GM12878 (cell line): ENCODE measurements at regions not wholly inside any gene's neighbourhood (a gene's known extent, or its start where the extent isn't known, plus 50 kb on each side); places are given as distances from the start of the nearest gene placed in this dataset.

Source experiments
- ATAC-seq: fragments of 200-7000 bp; cut with Tn5 transposase; 3 replicates; pipeline ENCODE4 v1.9.1; 2020; ENCODE audit warnings: mild to moderate bottlenecking, moderate library complexity
- BruUV-seq: library from RNA; stranded (reverse); fragments of 400-500 nt; replicated peaks from 2 replicates; lab custom pipeline; 2021; lab: Mats Ljungman, UMichigan
- CTCF ChIA-PET: fragments of 300-600 bp; sonication (Branson Sonifier 250); formaldehyde crosslinking; extraction: SDS; loops from one replicate; lab custom pipeline; 2021; ENCODE audit warnings: inconsistent platforms; lab: Yijun Ruan, JAX
- POLR2A ChIA-PET: fragments of 350-600 bp; formaldehyde crosslinking; extraction: SDS; loops from one replicate; lab custom pipeline; 2021; ENCODE audit warnings: inconsistent platforms; lab: Charles Lee
- RAD21 ChIA-PET: fragments of 300-600 bp; sonication (Branson Sonifier 250); formaldehyde crosslinking; loops from one replicate; lab custom pipeline; 2023; ENCODE audit warnings: antibody characterized with exemption; ENCODE audit not compliant: unreplicated experiment; lab: Charles Lee
- SMC1A ChIA-PET: fragments of 300-600 bp; sonication (Branson Sonifier 250); formaldehyde crosslinking; loops from one replicate; lab custom pipeline; 2023; ENCODE audit not compliant: unreplicated experiment, uncharacterized antibody; lab: Charles Lee
- DNase-seq: peaks from one replicate; pipeline ENCODE4 v3.0.0-alpha.2; 2011; ENCODE audit warnings: low read depth, low spot score
- FAIRE-seq: peaks from 3 replicates; lab custom pipeline; 2011; peaks lifted over from hg19 to GRCh38; lab: Jason Lieb, UNC
- H2AFZ ChIP-seq: 2 replicates; pipeline ENCODE4 v1.6.0; 2011; ENCODE audit warnings: low read depth, low read length, control low read depth; ENCODE audit not compliant: control insufficient read depth
- H3K27ac ChIP-seq: 2 replicates; pipeline ENCODE4 v1.5.1; 2011; ENCODE audit warnings: control low read depth; ENCODE audit not compliant: control insufficient read depth, insufficient read depth
- H3K27me3 ChIP-seq, 2 experiments: replicated peaks in 1 of 2; 2 replicates each; pipeline versions ENCODE4 v1.6.0 to v1.6.1; 2011; ENCODE audit warnings: low read length in 1 of 2; ENCODE audit not compliant: control insufficient read depth in 2 of 2, insufficient read depth in 2 of 2
- H3K36me3 ChIP-seq, 2 experiments: 2 replicates each; pipeline ENCODE4 v1.5.1; 2011; ENCODE audit warnings: low read length in 1 of 2; ENCODE audit not compliant: control insufficient read depth in 2 of 2, insufficient read depth in 2 of 2
- H3K4me1 ChIP-seq: 2 replicates; pipeline ENCODE4 v1.6.1; 2011; ENCODE audit warnings: mild to moderate bottlenecking, low read length, moderate library complexity, mixed read lengths; ENCODE audit not compliant: control insufficient read depth, insufficient read depth
- H3K4me2 ChIP-seq: 2 replicates; pipeline ENCODE4 v1.6.0; 2011; ENCODE audit warnings: control low read depth; ENCODE audit not compliant: control insufficient read depth, insufficient read depth
- H3K4me3 ChIP-seq: fragments of 200-600 bp; sonication (generic); 2 replicates; pipeline ENCODE4 v1.5.1; 2016
- H3K79me2 ChIP-seq: 2 replicates; pipeline ENCODE4 v1.6.0; 2011; ENCODE audit warnings: low read length; ENCODE audit not compliant: control insufficient read depth, insufficient read depth
- H3K9ac ChIP-seq: 2 replicates; pipeline ENCODE4 v1.8.0; 2011; ENCODE audit warnings: low read length, control low read depth, mixed read lengths; ENCODE audit not compliant: control insufficient read depth, insufficient read depth
- H3K9me3 ChIP-seq: replicated peaks from 3 replicates; pipeline ENCODE4 v1.5.1; 2011; ENCODE audit warnings: mild to moderate bottlenecking, low read length; ENCODE audit not compliant: control insufficient read depth, insufficient read depth
- H4K20me1 ChIP-seq: 2 replicates; pipeline ENCODE4 v1.6.0; 2011; ENCODE audit not compliant: control insufficient read depth, insufficient read depth
- BCL11A ChIP-seq: IDR thresholded peaks from 2 replicates; pipeline ENCODE4 v1.6.1; 2011; ENCODE audit warnings: low read depth, low read length
- CBX3 ChIP-seq: fragments of 200-600 bp; sonication (generic); IDR thresholded peaks from 2 replicates; pipeline ENCODE4 v1.6.1; 2016; ENCODE audit warnings: low read depth, borderline replicate concordance
- CHD1 ChIP-seq: IDR thresholded peaks from 2 replicates; pipeline ENCODE4 v1.6.1; 2012; ENCODE audit warnings: low read depth, low read length, improper control_type of control experiment
- CHD2 ChIP-seq: IDR thresholded peaks from 2 replicates; pipeline ENCODE4 v1.6.1; 2011; ENCODE audit warnings: low read depth, low read length, improper control_type of control experiment, borderline replicate concordance
- EED ChIP-seq: sonication (generic); IDR thresholded peaks from 2 replicates; pipeline ENCODE4 v1.6.1; 2016; ENCODE audit warnings: antibody characterized with exemption, low read depth
- EGR1 ChIP-seq, 2 experiments: IDR thresholded peaks; 1 replicate in 1 of 2; 2 replicates in 1 of 2; pipeline ENCODE4 v1.6.1; 2011 to 2012; ENCODE audit warnings: low read depth in 2 of 2, low read length in 2 of 2, borderline replicate concordance in 1 of 2, mild to moderate bottlenecking in 1 of 2, moderate library complexity in 1 of 2
- EP300 ChIP-seq, 2 experiments: fragments of 150-350 bp in 1 of 2; IDR thresholded peaks; 2 replicates each; pipeline ENCODE4 v1.6.1; 2011 to 2012; ENCODE audit warnings: low read depth in 2 of 2, low read length in 2 of 2, borderline replicate concordance in 1 of 2, improper control_type of control experiment in 1 of 2, inconsistent platforms in 1 of 2; ENCODE audit not compliant: control insufficient read depth in 1 of 2
- MTA2 ChIP-seq: fragments of 450-650 bp; IDR thresholded peaks from 2 replicates; pipeline ENCODE4 v1.6.1; 2016; ENCODE audit warnings: low read depth, mild to moderate bottlenecking, moderate library complexity
- MTA3 ChIP-seq: IDR thresholded peaks from 2 replicates; pipeline ENCODE4 v1.6.1; 2012; ENCODE audit warnings: low read length, inconsistent platforms, borderline replicate concordance
- MXI1 ChIP-seq: fragments of 150-350 bp; IDR thresholded peaks from 2 replicates; pipeline ENCODE4 v1.6.1; 2011; ENCODE audit warnings: low read depth, mild to moderate bottlenecking, inconsistent platforms, low read length, improper control_type of control experiment
- NR2C1 ChIP-seq: fragments of 450-650 bp; IDR thresholded peaks from 2 replicates; pipeline ENCODE4 v1.6.1; 2017; ENCODE audit warnings: antibody characterized with exemption, mild to moderate bottlenecking, moderate library complexity
- NR2C2 ChIP-seq: IDR thresholded peaks from 2 replicates; pipeline ENCODE4 v1.6.1; 2011; ENCODE audit warnings: borderline replicate concordance, low read depth; ENCODE audit not compliant: control insufficient read depth, insufficient read length
- POU2F2 ChIP-seq: IDR thresholded peaks from 3 replicates; pipeline ENCODE4 v1.6.1; 2011; ENCODE audit warnings: low read depth, mild to moderate bottlenecking, low read length, borderline replicate concordance
- RB1 ChIP-seq: fragments of 450-650 bp; formaldehyde crosslinking; IDR thresholded peaks from 2 replicates; pipeline ENCODE4 v1.6.1; 2017; ENCODE audit warnings: mild to moderate bottlenecking, borderline replicate concordance
- ZNF217 ChIP-seq: fragments of 450-650 bp; IDR thresholded peaks from 2 replicates; pipeline ENCODE4 v1.6.1; 2017; ENCODE audit warnings: antibody characterized with exemption, mild to moderate bottlenecking
- ZNF384 ChIP-seq: IDR thresholded peaks from 2 replicates; pipeline ENCODE4 v1.6.1; 2012; ENCODE audit warnings: low read depth, mild to moderate bottlenecking, low read length, improper control_type of control experiment, borderline replicate concordance
- WGBS: methylation state at CpG from one replicate; pipeline ENCODE4 v1.1.6; 2016; ENCODE audit warnings: low lambda C conversion rate; ENCODE audit not compliant: insufficient replicate concordance, insufficient coverage; ENCODE audit errors: missing lambda C conversion rate; 5-methylcytosine and 5-hydroxymethylcytosine counted together
- in situ Hi-C: fragments of 300-500 bp; cut with MboI; formaldehyde crosslinking; loops from 9 replicates; pipeline ENCODE4 v1.14.3; 2018; ENCODE audit warnings: mixed read lengths
- intact Hi-C: fragments of 100-400 bp; cut with micrococcal nuclease; formaldehyde crosslinking; loops from one replicate; pipeline ENCODE4 v1.14.2; 2022; ENCODE audit not compliant: unreplicated experiment
- TF ChIP-seq, protein P1 (sequence below): fragments of 450-650 bp; IDR thresholded peaks from 2 replicates; pipeline ENCODE4 v1.6.1; 2014; ENCODE audit warnings: mild to moderate bottlenecking

DNA sequence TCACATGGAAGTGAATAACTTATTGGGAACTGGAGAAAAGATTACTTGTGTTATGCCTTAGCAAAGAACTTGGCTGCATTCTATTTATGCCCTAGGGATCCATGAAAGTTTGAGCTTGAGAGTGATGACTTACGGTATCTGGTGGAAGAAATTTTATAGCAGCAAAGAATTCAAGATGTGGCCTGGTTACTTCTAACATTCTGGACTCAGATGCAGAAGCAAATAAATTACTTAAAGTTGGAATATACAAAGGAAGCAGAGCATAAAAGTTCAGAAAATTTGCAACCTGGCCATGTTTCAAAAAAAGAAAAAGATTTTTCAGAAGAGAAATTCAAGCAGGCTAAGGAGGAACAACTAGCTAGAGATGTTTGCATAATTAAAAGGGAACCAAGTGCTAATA is 252.3 kb upstream of the WDFY3 start:
- in situ Hi-C loops: no loop called here
- no peak overlapping the region for H3K9ac ChIP-seq
- no peaks in the 10 kb centered on the region for H4K20me1 ChIP-seq
- ATAC-seq (no peak), FAIRE-seq (no peak), DNase-seq (no peak)
- H3K36me3 ChIP-seq: no peaks in the 10 kb centered on the region
- H3K4me3 ChIP-seq: no peak overlapping the region
- H3K4me2 ChIP-seq: no peak overlapping the region
- no peaks in the 10 kb centered on the region for H3K9me3 ChIP-seq
- WGBS: 0% methylated on average over 1 of the region's 1 CpG
- RAD21 ChIA-PET: no interaction called here
- no peak overlapping the region for H2AFZ ChIP-seq
- H3K4me1 ChIP-seq: no peaks in the 10 kb centered on the region
- no peaks in the 10 kb centered on the region for H3K27me3 ChIP-seq
- POLR2A ChIA-PET: no interaction called here
- TF ChIP-seq MXI1: no peak
- no peak for TF ChIP-seq NR2C2
- TF ChIP-seq EGR1 (IDR thresholded peaks at IDR 0.05; ENCODE audit: borderline replicate concordance in 1 of 2, low read depth in 2 of 2, low read length in 2 of 2): no peak
- TF ChIP-seq, protein P1, sequence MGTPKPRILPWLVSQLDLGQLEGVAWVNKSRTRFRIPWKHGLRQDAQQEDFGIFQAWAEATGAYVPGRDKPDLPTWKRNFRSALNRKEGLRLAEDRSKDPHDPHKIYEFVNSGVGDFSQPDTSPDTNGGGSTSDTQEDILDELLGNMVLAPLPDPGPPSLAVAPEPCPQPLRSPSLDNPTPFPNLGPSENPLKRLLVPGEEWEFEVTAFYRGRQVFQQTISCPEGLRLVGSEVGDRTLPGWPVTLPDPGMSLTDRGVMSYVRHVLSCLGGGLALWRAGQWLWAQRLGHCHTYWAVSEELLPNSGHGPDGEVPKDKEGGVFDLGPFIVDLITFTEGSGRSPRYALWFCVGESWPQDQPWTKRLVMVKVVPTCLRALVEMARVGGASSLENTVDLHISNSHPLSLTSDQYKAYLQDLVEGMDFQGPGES: no peak
- no peak for TF ChIP-seq RB1
- no peak for TF ChIP-seq MTA2
- TF ChIP-seq CBX3: no peak
- no peak for TF ChIP-seq EED
- TF ChIP-seq BCL11A: no peak
- TF ChIP-seq EP300 (IDR thresholded peaks at IDR 0.05; ENCODE audit: borderline replicate concordance in 1 of 2, control insufficient read depth in 1 of 2, low read depth in 2 of 2, low read length in 2 of 2): no peak
- no peak for TF ChIP-seq POU2F2
- TF ChIP-seq CHD1: no peak
- TF ChIP-seq NR2C1: no peak
- no peak for TF ChIP-seq MTA3
- no peak for TF ChIP-seq CHD2
- TF ChIP-seq ZNF217: no peak
- no peak for TF ChIP-seq ZNF384
- TF ChIP-seq, all 136 proteins: peak for 0
- intact Hi-C loops: no loop called here
- no TSS peak for BruUV-seq
- Histone ChIP-seq H3K27ac (no peak overlapping the region), H3K79me2 (no peaks in the 10 kb centered on the region)
- SMC1A ChIA-PET: interaction anchor here (0.6 kb wide), 1 partner anchor 50 kb away, joined by 3 read pairs; no protein-coding TSS in a partner anchor
- CTCF ChIA-PET: no interaction called here
